Naive thymus-derived CD8-positive, alpha-beta T cell (primary cell): ENCODE measurements at regions not wholly inside any gene's neighbourhood (a gene's known extent, or its start where the extent isn't known, plus 50 kb on each side); places are given as distances from the start of the nearest gene placed in this dataset.
A peak's percentile ranks its signal among the peaks of the same experiment; 100 is the strongest.
"Not testable (repeated sequence)": the region's sequence is repeated elsewhere in the genome, so short reads cannot be mapped to it uniquely, and the experiment has no call there.

Experiments used
- ATAC-seq, 2 donors: fragments of 150-1000 bp; cut with Tn5 transposase in 1 of 2; sonication (Bioruptor Pico), chemical (Tn5 transposase) in 1 of 2; 1 replicate in 1 of 2; 2 replicates in 1 of 2; pipeline ENCODE4 v1.10.0; 2021; ENCODE audit warnings: mild to moderate bottlenecking in 2 of 2, moderate library complexity in 2 of 2
- POLR2A ChIA-PET: fragments of 350-600 bp; sonication (Branson Sonifier 250); formaldehyde crosslinking; loops from one replicate; lab custom pipeline; 2021; ENCODE audit warnings: antibody characterized with exemption; lab: Charles Lee
- DNase-seq, 10 donors: peaks; one replicate each; pipeline versions ENCODE4 v3.0.0 to v3.0.0-alpha.2; 2020 to 2022
- H3K27ac Mint-ChIP-seq, 10 donors: one replicate each; pipeline ENCODE4 v1.8.0; 2020 to 2022; ENCODE audit warnings: mild to moderate bottlenecking in 10 of 10, mixed read lengths in 10 of 10, moderate library complexity in 4 of 10, inconsistent platforms in 1 of 10
- H3K27me3 Mint-ChIP-seq, 5 donors: one replicate each; pipeline ENCODE4 v1.8.0; 2021 to 2022; ENCODE audit warnings: mixed read lengths in 5 of 5
- H3K36me3 Mint-ChIP-seq, 3 donors: one replicate each; pipeline ENCODE4 v1.8.0; 2020 to 2022; ENCODE audit warnings: mixed read lengths in 3 of 3, mild to moderate bottlenecking in 2 of 3, inconsistent platforms in 1 of 3
- H3K4me1 Mint-ChIP-seq, 4 donors: one replicate each; pipeline ENCODE4 v1.8.0; 2021 to 2022; ENCODE audit warnings: mixed read lengths in 4 of 4
- H3K4me3 Mint-ChIP-seq, 10 donors: one replicate each; pipeline ENCODE4 v1.8.0; 2020 to 2022; ENCODE audit warnings: mild to moderate bottlenecking in 10 of 10, mixed read lengths in 10 of 10, moderate library complexity in 6 of 10, inconsistent platforms in 1 of 10
- H3K9me3 Mint-ChIP-seq, 9 donors: one replicate each; pipeline ENCODE4 v1.8.0; 2020 to 2022; ENCODE audit warnings: mixed read lengths in 9 of 9, mild to moderate bottlenecking in 3 of 9, inconsistent platforms in 1 of 9, moderate library complexity in 1 of 9

DNA sequence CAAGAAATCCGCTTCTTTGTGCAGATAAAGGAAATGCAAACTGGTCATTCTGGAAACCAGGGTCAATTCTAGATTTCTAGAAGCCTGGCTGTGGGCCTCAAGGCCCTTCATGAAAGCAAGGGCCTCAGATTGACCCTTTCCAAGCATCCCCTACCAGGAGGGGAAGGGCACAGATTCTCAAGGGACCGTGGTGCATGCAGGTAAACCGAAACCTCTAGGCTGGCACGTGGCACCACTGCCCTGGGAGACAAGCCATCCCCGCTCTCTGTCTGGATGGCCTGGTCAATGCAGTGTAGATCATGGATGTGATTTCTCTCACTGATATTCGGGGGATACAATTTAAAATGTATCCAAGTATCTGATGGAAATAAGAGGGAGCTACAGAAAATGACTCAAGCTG is 69.4 kb downstream of the TOMM20 start:
- no peak for ATAC-seq
- no peak for DNase-seq
- Mint-ChIP-seq H3K36me3 (no peaks in the 10 kb centered on the region), H3K27me3 (no peaks in the 10 kb centered on the region), H3K4me3 (no peak overlapping the region), H3K4me1 (peaks cover 7 to 15% (median 14%) of the 10 kb centered on the region in 4 donors), H3K27ac (peak overlapping the region in 1 of 10 donors; percentile 81), H3K9me3 (no peaks in the 10 kb centered on the region)
- POLR2A ChIA-PET, result no interaction called here

DNA sequence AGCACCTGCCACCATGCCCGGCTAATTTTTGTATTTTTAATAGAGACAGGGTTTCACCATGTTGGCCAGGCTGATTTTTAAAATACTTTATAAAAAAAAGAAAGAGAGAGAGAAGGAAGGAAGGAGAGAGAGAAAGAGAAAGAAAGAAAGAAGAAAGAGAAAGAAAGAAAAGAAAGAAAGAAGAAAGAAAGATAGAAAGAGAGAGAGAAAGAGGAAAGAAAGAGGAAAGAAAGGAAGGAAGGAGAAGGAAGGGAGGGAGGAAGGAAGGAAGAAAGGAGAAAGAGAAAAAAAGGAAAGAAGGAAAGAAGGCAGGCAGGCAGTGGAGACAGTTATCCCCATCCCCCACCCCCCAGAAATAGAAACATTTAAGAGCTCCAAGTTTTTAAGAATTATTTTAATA is 69.9 kb downstream of the TOMM20 start:
- POLR2A ChIA-PET, result no interaction called here
- no peaks in the 10 kb centered on the region for H3K9me3 Mint-ChIP-seq
- H3K4me1 Mint-ChIP-seq, result peaks cover 6 to 15% (median 12%) of the 10 kb centered on the region in 4 donors
- H3K27me3 Mint-ChIP-seq, result no peaks in the 10 kb centered on the region
- ATAC-seq (no peak), DNase-seq (no peak)
- no peaks in the 10 kb centered on the region for H3K36me3 Mint-ChIP-seq
- H3K4me3 Mint-ChIP-seq, result no peak overlapping the region
- peak overlapping the region in 2 of 10 donors; percentile 35 to 81 for H3K27ac Mint-ChIP-seq

DNA sequence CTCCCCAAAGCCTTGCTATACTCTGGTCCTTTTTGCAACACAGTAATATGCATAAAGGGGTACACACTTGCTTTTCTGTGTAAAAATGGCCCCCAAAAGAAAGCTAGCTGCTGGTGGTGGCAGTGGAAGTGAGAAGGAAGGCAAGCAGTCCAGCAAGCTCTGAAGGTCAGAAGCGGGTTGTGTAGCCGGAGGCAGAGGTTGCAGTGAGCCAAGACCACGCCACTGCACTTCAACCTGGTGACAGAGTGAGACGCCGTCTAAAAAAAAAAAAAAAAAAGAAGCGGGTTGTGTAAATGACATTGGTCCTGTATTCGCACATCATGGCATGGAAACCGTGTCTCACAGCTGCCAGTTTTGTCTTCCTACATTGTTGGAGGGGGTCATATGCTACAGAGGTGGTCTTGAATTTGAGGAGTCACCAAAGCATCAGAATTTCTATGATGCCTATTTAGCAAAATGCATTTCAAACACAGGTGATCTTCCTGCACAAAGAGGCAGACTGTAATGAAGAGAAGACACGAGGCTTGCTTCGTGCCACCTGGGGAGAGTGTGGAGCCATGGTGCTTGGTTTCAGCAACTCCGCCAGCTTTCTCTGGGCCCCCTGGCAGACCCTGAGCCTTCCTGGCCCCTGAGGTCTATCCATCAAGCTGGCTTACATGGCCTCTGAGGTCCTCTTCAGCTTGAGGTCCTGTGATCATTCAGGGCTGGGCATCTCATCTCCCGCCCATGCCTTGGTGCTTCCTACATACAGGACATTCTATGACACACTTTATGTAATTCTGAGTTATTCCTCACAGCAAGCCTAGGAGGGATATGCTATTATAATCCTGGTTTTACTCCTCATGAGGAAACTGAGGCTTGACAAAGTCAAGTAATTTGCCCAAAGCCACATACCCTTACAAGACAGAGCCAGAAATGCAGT is 71.0 kb downstream of the TOMM20 start:
- Mint-ChIP-seq H3K9me3 (no peaks in the 10 kb centered on the region), H3K27me3 (no peaks in the 10 kb centered on the region), H3K4me1 (peaks cover under 1 to 6% (median 3%) of the 10 kb centered on the region in 4 donors), H3K4me3 (no peak overlapping the region), H3K27ac (peak overlapping the region in 2 of 10 donors; percentile 4 to 43), H3K36me3 (no peaks in the 10 kb centered on the region)
- POLR2A ChIA-PET, result no interaction called here
- DNase-seq, result no peak
- ATAC-seq, result no peak

DNA sequence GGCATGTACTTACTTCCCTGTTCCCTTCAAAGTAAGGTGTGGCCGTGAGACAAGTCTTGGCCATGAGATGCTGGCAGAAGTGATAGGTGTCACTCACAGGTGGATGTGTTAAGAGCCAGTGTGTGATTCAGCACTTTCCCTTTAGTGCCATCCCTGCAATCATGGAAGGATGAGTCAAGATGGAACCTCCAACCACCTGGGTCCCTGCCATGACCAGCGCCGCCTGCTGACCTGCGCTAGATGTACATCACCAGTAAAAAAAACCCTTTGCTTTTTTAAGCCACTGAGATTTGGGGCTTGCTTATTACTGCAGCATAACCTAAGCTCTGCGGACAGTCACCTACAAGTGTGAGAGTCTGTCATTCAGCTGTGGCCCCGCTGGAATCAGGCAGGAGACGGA is 71.7 kb downstream of the TOMM20 start:
- DNase-seq (no peak), ATAC-seq (no peak)
- H3K4me1 Mint-ChIP-seq, result peaks cover 0 to 6% (median 2%) of the 10 kb centered on the region in 4 donors
- POLR2A ChIA-PET, result no interaction called here
- no peaks in the 10 kb centered on the region for H3K27me3 Mint-ChIP-seq
- no peaks in the 10 kb centered on the region for H3K9me3 Mint-ChIP-seq
- H3K4me3 Mint-ChIP-seq, result no peak overlapping the region
- peak overlapping the region in 1 of 10 donors; percentile 4 for H3K27ac Mint-ChIP-seq
- no peaks in the 10 kb centered on the region for H3K36me3 Mint-ChIP-seq

DNA sequence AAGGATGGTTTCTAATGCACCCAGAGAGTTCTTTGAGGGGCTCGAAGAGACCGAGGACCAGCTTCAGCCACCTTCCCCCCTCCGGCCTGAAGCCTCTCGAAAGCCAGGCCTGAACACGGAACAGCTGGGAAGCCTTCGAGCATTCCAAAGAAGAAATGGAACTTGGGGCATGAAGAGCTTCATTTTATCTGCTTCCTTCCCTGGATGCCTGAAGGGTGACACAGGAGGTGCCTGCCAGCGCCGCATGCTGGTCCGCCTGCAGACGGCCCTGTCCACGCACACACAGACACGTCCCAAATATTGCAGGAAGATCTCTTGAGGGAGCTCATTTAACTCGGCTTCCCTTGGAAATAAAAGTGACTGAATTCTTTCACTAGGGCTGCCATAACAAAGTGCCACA is 73.7 kb downstream of the TOMM20 start:
- no peak overlapping the region for H3K27ac Mint-ChIP-seq

DNA sequence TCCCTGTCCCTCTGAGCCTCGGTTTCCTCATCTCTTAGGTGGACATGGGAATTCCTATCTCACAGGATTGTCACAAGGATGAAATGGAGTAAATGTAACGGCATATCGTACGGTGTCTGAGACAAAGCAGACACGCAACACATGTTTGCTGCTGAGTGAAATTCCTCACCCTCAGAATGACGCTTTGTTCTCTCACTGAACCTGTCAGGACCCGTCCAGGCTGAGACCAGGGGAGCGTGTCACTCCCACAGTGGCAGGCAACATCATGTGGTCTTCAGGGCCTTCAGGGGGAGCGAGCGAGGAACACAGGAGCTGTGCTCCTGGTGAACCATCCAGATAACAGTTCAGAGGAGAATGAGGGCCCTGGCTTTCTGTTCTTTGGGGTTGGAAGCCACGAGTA is 74.2 kb downstream of the TOMM20 start:
- DNase-seq, result no peak
- Mint-ChIP-seq H3K27me3 (no peaks in the 10 kb centered on the region), H3K4me3 (no peak overlapping the region), H3K36me3 (no peaks in the 10 kb centered on the region), H3K4me1 (peaks cover 0 to 4% (median 0%) of the 10 kb centered on the region in 4 donors), H3K9me3 (no peaks in the 10 kb centered on the region), H3K27ac (peak overlapping the region in 2 of 10 donors; percentile 36 to 48)
- no peak for ATAC-seq
- POLR2A ChIA-PET, result no interaction called here

More for the DNA sequence above, 73.7 kb downstream of the TOMM20 start:
- Mint-ChIP-seq H3K36me3 (no peaks in the 10 kb centered on the region), H3K27me3 (no peaks in the 10 kb centered on the region), H3K4me1 (peaks cover 0 to 4% (median under 1%) of the 10 kb centered on the region in 4 donors), H3K9me3 (no peaks in the 10 kb centered on the region), H3K4me3 (no peak overlapping the region)
- ATAC-seq (no peak), DNase-seq (no peak)
- POLR2A ChIA-PET, result no interaction called here

DNA sequence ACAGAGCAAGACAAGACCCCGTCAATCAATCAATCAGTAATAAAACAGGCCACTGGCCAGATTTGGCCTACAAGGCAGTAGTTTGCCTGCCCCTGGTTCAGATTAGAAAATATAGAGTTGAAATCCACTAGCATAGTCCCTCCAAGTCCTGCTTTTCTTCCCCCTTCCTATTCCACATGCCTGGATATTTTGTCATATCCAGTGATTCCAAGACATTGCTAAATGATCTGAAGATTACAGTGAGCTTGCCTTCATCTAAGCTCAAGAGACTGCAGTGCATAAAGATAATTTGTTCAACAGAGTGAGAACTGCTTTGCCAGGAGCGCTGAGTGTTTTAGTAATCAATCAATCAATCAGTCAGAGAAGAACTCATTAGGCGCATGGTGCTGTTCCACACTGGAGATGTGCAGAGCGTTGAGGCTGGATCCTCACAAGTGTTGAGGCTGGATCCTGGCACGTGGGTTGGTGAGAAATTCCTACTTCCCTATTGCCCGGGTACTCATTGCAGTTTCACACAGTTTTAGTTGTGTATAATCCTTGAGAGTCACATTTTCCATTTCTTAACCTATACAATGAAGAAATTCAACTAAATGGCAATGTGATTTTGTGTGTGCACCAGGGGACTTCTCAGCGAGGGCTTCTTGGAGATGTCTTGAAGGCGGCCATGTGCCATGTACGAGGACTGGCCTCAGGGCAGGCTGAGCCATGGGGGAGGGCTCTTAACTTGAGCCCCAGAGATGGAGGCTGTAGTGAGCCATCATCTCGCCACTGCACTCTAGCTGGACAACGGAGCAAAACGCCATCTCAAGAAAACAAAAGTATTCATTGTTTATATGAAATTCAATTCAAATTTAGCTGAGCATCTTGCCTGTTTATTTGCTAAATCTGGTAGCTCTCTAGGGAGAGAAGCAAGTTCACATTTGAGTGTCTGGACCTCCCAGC is 76.3 kb downstream of the TOMM20 start:
- H3K4me3 Mint-ChIP-seq, result no peak overlapping the region
- H3K27ac Mint-ChIP-seq, result peak overlapping the region in 3 of 10 donors; percentile 1 to 61 (median 1)
- H3K27me3 Mint-ChIP-seq, result no peaks in the 10 kb centered on the region
- DNase-seq, result no peak
- H3K4me1 Mint-ChIP-seq, result peaks cover 0 to 13% (median 2%) of the 10 kb centered on the region in 4 donors
- H3K9me3 Mint-ChIP-seq, result no peaks in the 10 kb centered on the region
- ATAC-seq, result no peak
- POLR2A ChIA-PET, result no interaction called here
- H3K36me3 Mint-ChIP-seq, result no peaks in the 10 kb centered on the region

DNA sequence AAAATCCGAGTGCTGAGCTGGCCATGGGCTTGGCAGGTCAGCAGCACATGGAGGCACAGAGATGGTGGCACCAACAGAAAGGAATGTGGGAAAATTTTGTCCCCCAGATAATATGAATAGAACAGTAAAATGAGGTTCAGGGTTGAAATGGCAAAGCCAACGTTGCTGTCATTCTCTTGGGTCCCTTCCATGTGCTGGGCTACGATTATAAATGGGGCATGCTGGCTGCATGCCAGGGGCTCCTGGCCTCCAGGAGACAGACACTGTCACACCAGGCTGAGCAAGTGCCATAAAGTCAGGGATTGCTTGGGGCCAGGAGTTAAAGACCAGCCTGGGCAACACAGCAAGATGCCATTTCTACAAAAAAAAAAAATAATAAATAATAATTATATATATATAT is 77.1 kb downstream of the TOMM20 start:
- no peak for DNase-seq
- POLR2A ChIA-PET, result no interaction called here
- Mint-ChIP-seq H3K27ac (no peak overlapping the region), H3K9me3 (no peaks in the 10 kb centered on the region), H3K4me1 (peaks cover 0 to 14% (median 2%) of the 10 kb centered on the region in 4 donors), H3K4me3 (no peak overlapping the region), H3K27me3 (no peaks in the 10 kb centered on the region), H3K36me3 (no peaks in the 10 kb centered on the region)
- ATAC-seq, result no peak

DNA sequence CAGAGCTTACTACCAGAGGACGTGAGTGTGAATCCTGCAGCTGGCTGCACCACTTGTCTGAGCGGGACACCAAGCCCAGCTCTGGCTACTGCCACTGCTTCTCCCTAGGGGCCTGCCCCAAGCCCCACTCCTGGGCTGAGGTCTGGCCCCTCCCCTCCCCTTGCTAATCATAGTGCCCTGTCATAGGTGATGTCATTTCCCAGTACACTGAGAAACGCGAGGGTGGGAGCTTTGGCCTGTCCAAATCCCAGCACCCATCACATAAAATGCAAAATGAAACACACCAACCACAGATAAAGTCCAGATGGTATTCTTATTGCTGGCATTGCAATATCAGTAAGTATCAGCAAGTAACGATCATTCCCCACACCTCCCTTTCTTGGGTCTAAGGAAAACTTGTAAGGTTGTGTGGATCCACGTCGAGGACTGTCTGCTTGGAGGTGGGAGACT is 77.7 kb downstream of the TOMM20 start:
- DNase-seq (no peak), ATAC-seq (no peak)
- POLR2A ChIA-PET, result no interaction called here
- no peaks in the 10 kb centered on the region for H3K36me3 Mint-ChIP-seq
- no peaks in the 10 kb centered on the region for H3K9me3 Mint-ChIP-seq
- H3K4me1 Mint-ChIP-seq, result peaks cover 0 to 14% (median 2%) of the 10 kb centered on the region in 4 donors
- peak overlapping the region in 2 of 10 donors; percentile 15 to 37 for H3K27ac Mint-ChIP-seq
- H3K27me3 Mint-ChIP-seq, result no peaks in the 10 kb centered on the region
- H3K4me3 Mint-ChIP-seq, result no peak overlapping the region

DNA sequence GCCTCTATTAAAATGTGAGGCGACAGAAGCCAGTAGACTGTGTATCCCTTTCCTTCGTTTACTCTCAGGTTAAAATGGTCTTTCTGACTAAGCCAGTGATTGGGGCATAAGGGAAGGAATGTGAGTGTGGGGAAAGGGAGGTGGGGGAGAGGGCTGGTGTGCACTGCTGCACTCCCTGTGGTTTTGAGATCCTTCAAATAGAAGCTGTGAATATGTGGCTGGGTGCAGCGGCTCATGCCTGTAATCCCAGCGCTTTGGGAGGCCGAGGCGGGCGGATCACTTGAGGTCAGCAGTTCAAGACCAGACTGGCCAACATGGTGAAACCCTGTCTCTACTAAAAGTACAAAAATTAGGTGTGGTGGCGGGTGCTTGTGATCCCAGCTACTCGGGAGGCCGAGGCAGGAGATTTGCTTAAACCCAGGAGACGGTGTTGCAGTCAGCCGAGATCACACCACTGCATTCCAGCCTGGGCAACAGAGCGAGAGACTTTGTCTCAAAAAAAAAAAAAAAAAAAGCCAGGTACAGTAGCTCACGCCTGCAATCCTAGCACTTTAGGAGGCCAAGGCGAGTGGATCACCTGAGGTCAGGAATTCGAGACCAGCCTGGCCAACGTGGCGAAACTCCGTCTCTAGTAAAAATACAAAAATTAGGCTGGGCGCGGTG is 78.8 kb downstream of the TOMM20 start:
- peak overlapping the region in 2 of 10 donors; percentile 27 to 28 for H3K27ac Mint-ChIP-seq
- not testable (repeated sequence) for H3K4me3 Mint-ChIP-seq, H3K9me3 Mint-ChIP-seq, DNase-seq, H3K36me3 Mint-ChIP-seq, ATAC-seq, H3K27me3 Mint-ChIP-seq
- peaks cover 0 to 19% (median 2%) of the 10 kb centered on the region in 4 donors for H3K4me1 Mint-ChIP-seq
- POLR2A ChIA-PET, result interaction anchor here (0.6 kb wide), 1 partner anchor 678 kb away, joined by 3 read pairs; no protein-coding TSS in a partner anchor

DNA sequence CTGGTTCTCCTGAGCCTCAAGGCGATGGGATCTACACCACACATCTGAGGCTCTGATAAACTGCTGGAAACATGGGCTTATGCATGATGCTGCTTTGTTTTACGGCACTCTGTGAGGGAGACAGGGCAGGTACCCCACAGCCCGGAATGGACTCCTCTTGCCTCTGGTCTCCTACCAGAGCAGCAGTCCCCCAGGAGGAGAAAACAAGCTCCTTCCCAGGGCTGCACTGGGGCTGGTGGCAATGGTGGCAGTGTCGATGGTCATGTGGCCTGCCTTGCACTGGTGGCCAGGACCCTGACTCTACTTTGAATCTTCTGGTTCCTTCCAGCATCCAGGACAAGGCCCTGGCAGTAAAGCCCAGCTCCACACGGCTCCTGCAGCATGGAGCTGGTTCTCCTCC is 79.4 kb downstream of the TOMM20 start:
- Mint-ChIP-seq H3K9me3 (no peaks in the 10 kb centered on the region), H3K27me3 (no peaks in the 10 kb centered on the region), H3K27ac (no peak overlapping the region), H3K4me3 (no peak overlapping the region), H3K36me3 (no peaks in the 10 kb centered on the region), H3K4me1 (peaks cover 0 to 23% (median under 1%) of the 10 kb centered on the region in 4 donors)
- POLR2A ChIA-PET, result interaction anchor here (0.6 to 0.9 kb wide), 3 partner anchors 10 to 678 kb away, joined by 3 to 6 read pairs (median 5); no protein-coding TSS in a partner anchor
- DNase-seq (no peak), ATAC-seq (no peak)

DNA sequence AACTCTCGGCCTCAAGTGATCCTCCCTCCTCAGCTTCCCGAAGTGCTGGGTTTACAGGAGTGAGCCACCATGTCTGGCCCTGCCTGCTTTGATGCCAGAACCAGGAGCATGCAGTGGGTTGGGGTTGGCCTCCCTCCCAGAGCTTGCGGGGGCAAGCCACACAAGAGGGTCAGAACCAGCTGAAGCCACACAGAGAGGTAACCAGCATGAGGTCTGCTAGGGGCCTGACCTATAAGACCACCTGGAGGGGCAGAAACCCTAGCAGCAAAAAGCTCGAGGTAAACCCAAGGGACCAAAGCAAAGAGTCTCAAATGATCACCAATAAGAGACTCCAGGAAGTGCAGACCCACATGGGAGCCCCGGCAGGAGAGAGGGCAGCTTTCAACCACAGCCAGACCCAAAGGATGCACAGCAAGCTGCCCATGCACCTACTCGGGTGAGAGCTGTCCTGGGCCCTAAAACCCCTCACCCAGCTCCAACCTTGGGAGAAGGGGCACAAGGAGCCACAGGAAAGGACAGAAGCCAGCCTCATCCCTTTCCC is 81.2 kb downstream of the TOMM20 start:
- POLR2A ChIA-PET, result interaction anchor here (0.6 kb wide), 2 partner anchors 9 to 54 kb away, joined by 3 read pairs; no protein-coding TSS in a partner anchor
- Mint-ChIP-seq H3K27ac (peak overlapping the region in 1 of 10 donors; percentile 63), H3K27me3 (no peaks in the 10 kb centered on the region), H3K36me3 (no peaks in the 10 kb centered on the region), H3K4me3 (no peak overlapping the region), H3K9me3 (no peaks in the 10 kb centered on the region), H3K4me1 (peaks cover 0 to 29% (median 1%) of the 10 kb centered on the region in 4 donors)
- DNase-seq (no peak), ATAC-seq (no peak)
